ENCODE measurements at regions not wholly inside any gene's neighbourhood (a gene's known extent, or its start where the extent isn't known, plus 50 kb on each side); places are given as distances from the start of the nearest gene placed in this dataset.

DNA sequence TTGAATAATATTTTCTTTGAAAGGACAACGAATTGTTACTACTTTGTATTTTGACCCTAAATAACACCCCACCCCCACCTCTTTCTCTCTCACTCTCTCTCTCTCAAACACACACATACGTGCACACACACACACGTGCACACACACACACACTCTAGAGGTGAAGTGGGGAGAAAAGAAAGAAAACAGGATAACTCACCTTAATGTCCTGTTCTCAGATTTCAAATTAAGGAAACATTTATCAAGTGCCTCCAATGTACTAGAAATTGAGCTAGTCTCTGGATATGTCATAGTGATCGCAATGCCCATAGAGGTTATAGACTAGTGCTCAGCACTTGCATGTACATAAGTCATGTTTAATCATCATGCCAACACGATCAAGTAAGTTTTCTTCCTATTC, 1483.6 kb upstream of the SEL1L start:
- no peak for ATAC-seq (ENCODE audit: low FRiP score in 2 of 2)
- Histone ChIP-seq H3K36me3 (no peaks in the 10 kb centered on the region), H3K4me1 (no peaks in the 10 kb centered on the region), H3K27me3 (no peaks in the 10 kb centered on the region), H3K27ac (no peak overlapping the region), H3K9me3 (no peaks in the 10 kb centered on the region), H3K4me3 (no peak overlapping the region)
- no peak for DNase-seq
- TF ChIP-seq, protein P1, sequence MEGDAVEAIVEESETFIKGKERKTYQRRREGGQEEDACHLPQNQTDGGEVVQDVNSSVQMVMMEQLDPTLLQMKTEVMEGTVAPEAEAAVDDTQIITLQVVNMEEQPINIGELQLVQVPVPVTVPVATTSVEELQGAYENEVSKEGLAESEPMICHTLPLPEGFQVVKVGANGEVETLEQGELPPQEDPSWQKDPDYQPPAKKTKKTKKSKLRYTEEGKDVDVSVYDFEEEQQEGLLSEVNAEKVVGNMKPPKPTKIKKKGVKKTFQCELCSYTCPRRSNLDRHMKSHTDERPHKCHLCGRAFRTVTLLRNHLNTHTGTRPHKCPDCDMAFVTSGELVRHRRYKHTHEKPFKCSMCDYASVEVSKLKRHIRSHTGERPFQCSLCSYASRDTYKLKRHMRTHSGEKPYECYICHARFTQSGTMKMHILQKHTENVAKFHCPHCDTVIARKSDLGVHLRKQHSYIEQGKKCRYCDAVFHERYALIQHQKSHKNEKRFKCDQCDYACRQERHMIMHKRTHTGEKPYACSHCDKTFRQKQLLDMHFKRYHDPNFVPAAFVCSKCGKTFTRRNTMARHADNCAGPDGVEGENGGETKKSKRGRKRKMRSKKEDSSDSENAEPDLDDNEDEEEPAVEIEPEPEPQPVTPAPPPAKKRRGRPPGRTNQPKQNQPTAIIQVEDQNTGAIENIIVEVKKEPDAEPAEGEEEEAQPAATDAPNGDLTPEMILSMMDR (IDR thresholded peaks at IDR 0.05): no peak
- TF ChIP-seq POLR2A (IDR thresholded peaks at IDR 0.05) (no peak), POLR2AphosphoS5 (IDR thresholded peaks at IDR 0.05) (no peak), EP300 (IDR thresholded peaks at IDR 0.05) (no peak)
- WGBS, 2 donors: 71 to 75% methylated on average over 5 of the region's 5 CpGs

DNA sequence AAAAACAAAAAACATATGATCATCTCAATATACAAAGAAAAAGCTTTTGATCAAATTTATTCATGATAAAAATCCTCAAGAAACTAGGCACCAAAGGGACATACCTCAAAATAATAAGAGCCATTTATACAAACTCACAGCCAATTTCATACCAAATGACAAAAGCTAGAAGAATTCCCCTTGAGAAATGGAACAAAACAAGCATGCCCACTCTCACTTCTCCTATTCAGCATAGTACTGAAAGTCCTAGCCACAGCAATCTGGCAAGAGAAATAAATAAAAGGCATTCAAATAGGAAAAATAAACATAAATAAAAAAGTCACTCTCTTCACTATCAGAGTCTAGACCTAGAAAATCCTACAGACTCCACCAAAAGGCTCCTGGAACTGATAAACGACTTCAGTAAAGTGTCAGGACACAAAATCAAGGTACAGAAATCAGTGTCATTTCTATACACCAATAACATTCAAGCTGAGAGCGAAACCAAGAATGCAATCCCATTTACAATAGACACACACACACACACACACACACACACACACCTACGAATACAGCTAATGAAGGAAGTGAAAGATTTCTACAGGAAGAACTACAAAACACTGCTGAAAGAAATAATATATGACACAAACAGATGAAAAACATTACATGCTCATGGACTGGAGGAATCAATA, 1486.2 kb upstream of the SEL1L start:
- WGBS, 2 donors: 65 to 68% methylated on average over 3 of the region's 3 CpGs
- TF ChIP-seq EP300 (IDR thresholded peaks at IDR 0.05) (no peak), POLR2A (IDR thresholded peaks at IDR 0.05) (no peak), POLR2AphosphoS5 (IDR thresholded peaks at IDR 0.05) (no peak)
- TF ChIP-seq, protein P1 (IDR thresholded peaks at IDR 0.05): no peak

DNA sequence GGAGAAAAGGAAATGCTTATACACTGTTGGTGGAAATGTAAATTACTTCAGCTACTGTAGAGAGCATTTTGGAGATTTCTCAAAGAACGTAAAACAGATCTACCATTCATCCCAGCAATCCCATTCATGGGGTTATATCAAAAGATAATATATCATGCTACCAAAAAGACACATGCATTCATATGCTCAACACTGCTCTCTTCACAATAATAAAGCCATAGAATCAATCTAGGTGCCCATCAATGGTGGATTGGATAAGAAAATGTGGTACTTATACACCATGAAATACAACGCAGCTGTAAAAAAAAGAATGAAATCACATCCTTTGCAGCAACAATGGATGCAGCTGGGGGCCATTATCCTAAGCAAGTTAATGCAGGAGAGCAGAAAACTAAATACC, 1487.7 kb upstream of the SEL1L start:
- no peak overlapping the region for H3K27ac ChIP-seq
- no peak overlapping the region for H3K4me3 ChIP-seq
- no peaks in the 10 kb centered on the region for H3K9me3 ChIP-seq
- no peak for TF ChIP-seq POLR2AphosphoS5 (IDR thresholded peaks at IDR 0.05)
- no peak for TF ChIP-seq POLR2A (IDR thresholded peaks at IDR 0.05)
- TF ChIP-seq, protein P1 (IDR thresholded peaks at IDR 0.05): no peak
- ATAC-seq (ENCODE audit: low FRiP score in 2 of 2) (no peak), DNase-seq (no peak)
- 82 to 89% methylated on average over 2 of the region's 2 CpGs for WGBS, 2 donors
- no peaks in the 10 kb centered on the region for H3K27me3 ChIP-seq
- no peaks in the 10 kb centered on the region for H3K4me1 ChIP-seq
- no peaks in the 10 kb centered on the region for H3K36me3 ChIP-seq

More for the DNA sequence above, 1486.2 kb upstream of the SEL1L start:
- Histone ChIP-seq H3K27ac (no peak overlapping the region), H3K4me1 (no peaks in the 10 kb centered on the region), H3K36me3 (no peaks in the 10 kb centered on the region), H3K4me3 (no peak overlapping the region), H3K27me3 (no peaks in the 10 kb centered on the region), H3K9me3 (no peaks in the 10 kb centered on the region)
- no peak for DNase-seq
- no peak for ATAC-seq (ENCODE audit: low FRiP score in 2 of 2)

DNA sequence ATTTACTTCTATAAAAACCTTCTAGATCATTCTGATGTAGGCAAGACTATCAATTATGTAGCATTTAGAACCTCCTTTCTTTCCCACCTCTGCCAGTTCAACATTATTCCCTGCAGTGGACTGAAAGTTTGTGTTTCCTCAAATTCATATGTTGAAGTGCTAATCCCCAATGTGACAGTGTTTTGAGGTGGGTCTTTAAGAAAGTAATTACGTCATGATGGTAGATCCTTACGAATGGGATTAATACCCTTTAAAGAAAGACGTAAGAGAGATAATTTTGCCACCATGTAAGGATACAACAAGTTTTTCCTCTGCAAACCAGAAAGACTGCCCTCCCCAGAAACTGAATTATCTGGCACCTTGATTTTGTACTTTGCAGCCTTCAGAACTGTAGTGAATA, 1489.7 kb upstream of the SEL1L start:
- ATAC-seq (ENCODE audit: low FRiP score in 2 of 2) (no peak), DNase-seq (no peak)
- Histone ChIP-seq H3K27ac (no peak overlapping the region), H3K4me3 (no peak overlapping the region), H3K36me3 (no peaks in the 10 kb centered on the region), H3K4me1 (no peaks in the 10 kb centered on the region), H3K27me3 (no peaks in the 10 kb centered on the region), H3K9me3 (no peaks in the 10 kb centered on the region)
- WGBS, 2 donors: 79 to 86% methylated on average over 3 of the region's 3 CpGs
- no peak for TF ChIP-seq EP300 (IDR thresholded peaks at IDR 0.05)
- TF ChIP-seq, protein P1 (IDR thresholded peaks at IDR 0.05): no peak
- TF ChIP-seq POLR2A (IDR thresholded peaks at IDR 0.05): no peak
- TF ChIP-seq POLR2AphosphoS5 (IDR thresholded peaks at IDR 0.05): no peak

DNA sequence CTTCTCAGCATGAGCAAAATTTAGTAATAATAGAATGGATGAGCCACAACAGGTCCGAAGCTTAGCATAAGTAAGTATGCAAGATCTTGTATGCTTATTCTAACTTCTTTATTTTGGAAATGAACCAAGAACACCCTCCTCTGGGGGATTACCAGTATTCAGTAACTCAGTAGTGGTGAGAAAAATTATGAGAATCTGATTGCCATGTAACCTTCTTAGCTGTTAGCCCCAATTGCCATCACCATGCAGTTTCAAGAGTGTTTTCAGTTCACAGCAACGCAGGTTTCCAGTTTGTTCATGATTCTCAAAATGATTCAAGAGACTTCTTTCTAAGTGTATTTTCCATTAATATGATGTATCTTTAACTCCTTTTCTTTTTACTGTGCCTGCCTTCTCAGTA, 1507.6 kb upstream of the SEL1L start:
- Histone ChIP-seq H3K4me1 (no peaks in the 10 kb centered on the region), H3K4me3 (no peak overlapping the region), H3K27ac (no peak overlapping the region), H3K9me3 (no peaks in the 10 kb centered on the region), H3K36me3 (no peaks in the 10 kb centered on the region), H3K27me3 (no peaks in the 10 kb centered on the region)
- DNase-seq (no peak), ATAC-seq (ENCODE audit: low FRiP score in 2 of 2) (no peak)
- no peak for TF ChIP-seq POLR2A (IDR thresholded peaks at IDR 0.05)
- no peak for TF ChIP-seq POLR2AphosphoS5 (IDR thresholded peaks at IDR 0.05)
- no peak for TF ChIP-seq EP300 (IDR thresholded peaks at IDR 0.05)
- TF ChIP-seq, protein P1 (IDR thresholded peaks at IDR 0.05): no peak
- 84% methylated on average over 2 of the region's 2 CpGs for WGBS, 2 donors

Measured in upper lobe of left lung (tissue), 6 donors.